Activated naive CD4-positive, alpha-beta T cell treated with anti-CD3 and anti-CD28 coated beads, Interleukin-2, amount 50 U/mL, for 24 hours (primary cell): ENCODE measurements at regions not wholly inside any gene's neighbourhood (a gene's known extent, or its start where the extent isn't known, plus 50 kb on each side); places are given as distances from the start of the nearest gene placed in this dataset.
A peak's percentile ranks its signal among the peaks of the same experiment; 100 is the strongest.

ENCODE experiments used
- H3K27ac Mint-ChIP-seq: one replicate; pipeline ENCODE4 v1.8.0; 2021; ENCODE audit warnings: mild to moderate bottlenecking, mixed read lengths
- H3K27me3 Mint-ChIP-seq: one replicate; pipeline ENCODE4 v1.8.0; 2021; ENCODE audit warnings: mixed read lengths
- H3K36me3 Mint-ChIP-seq: one replicate; pipeline ENCODE4 v1.8.0; 2021; ENCODE audit warnings: mixed read lengths
- H3K4me1 Mint-ChIP-seq: one replicate; pipeline ENCODE4 v1.8.0; 2021; ENCODE audit warnings: mixed read lengths
- H3K4me3 Mint-ChIP-seq: one replicate; pipeline ENCODE4 v1.8.0; 2021; ENCODE audit warnings: mild to moderate bottlenecking, mixed read lengths
- H3K9me3 Mint-ChIP-seq: one replicate; pipeline ENCODE4 v1.8.0; 2021; ENCODE audit warnings: mixed read lengths

GRCh38 chr13:71090990-71091389, 776.0 kb downstream of the DACH1 start:
- Mint-ChIP-seq H3K27ac (no peak overlapping the region), H3K4me1 (no peaks in the 10 kb centered on the region), H3K27me3 (no peaks in the 10 kb centered on the region), H3K36me3 (no peaks in the 10 kb centered on the region), H3K4me3 (no peak overlapping the region), H3K9me3 (peaks cover 14% of the 10 kb centered on the region)

- Mint-ChIP-seq H3K4me1 (no peaks in the 10 kb centered on the region), H3K27me3 (no peaks in the 10 kb centered on the region), H3K27ac (no peak overlapping the region), H3K9me3 (peaks cover 7% of the 10 kb centered on the region), H3K36me3 (no peaks in the 10 kb centered on the region), H3K4me3 (no peak overlapping the region)
Measured at GRCh38 chr13:71089056-71089455, 777.9 kb downstream of the DACH1 start.

GRCh38 chr13:71087432-71087831, 779.6 kb downstream of the DACH1 start:
- H3K27ac Mint-ChIP-seq = no peak overlapping the region

GRCh38 chr13:71087006-71087405, 780.0 kb downstream of the DACH1 start:
- Mint-ChIP-seq H3K4me1 (no peaks in the 10 kb centered on the region), H3K27me3 (no peaks in the 10 kb centered on the region), H3K36me3 (no peaks in the 10 kb centered on the region), H3K27ac (no peak overlapping the region), H3K4me3 (no peak overlapping the region), H3K9me3 (peaks cover 7% of the 10 kb centered on the region)

More at GRCh38 chr13:71087432-71087831, 779.6 kb downstream of the DACH1 start:
- Mint-ChIP-seq H3K4me1 (no peaks in the 10 kb centered on the region), H3K9me3 (peaks cover 7% of the 10 kb centered on the region), H3K4me3 (no peak overlapping the region), H3K36me3 (no peaks in the 10 kb centered on the region), H3K27me3 (no peaks in the 10 kb centered on the region)

- Mint-ChIP-seq H3K27ac (no peak overlapping the region), H3K27me3 (no peaks in the 10 kb centered on the region), H3K4me1 (no peaks in the 10 kb centered on the region), H3K9me3 (no peaks in the 10 kb centered on the region), H3K36me3 (no peaks in the 10 kb centered on the region), H3K4me3 (no peak overlapping the region)
Measured at GRCh38 chr13:71082631-71083030, 784.4 kb downstream of the DACH1 start.

- Mint-ChIP-seq H3K27me3 (no peaks in the 10 kb centered on the region), H3K36me3 (no peaks in the 10 kb centered on the region), H3K27ac (no peak overlapping the region), H3K4me3 (no peak overlapping the region), H3K9me3 (no peaks in the 10 kb centered on the region), H3K4me1 (no peaks in the 10 kb centered on the region)
Measured at GRCh38 chr13:71079638-71080037, 787.4 kb downstream of the DACH1 start.

- H3K4me3 Mint-ChIP-seq = no peak overlapping the region
- no peaks in the 10 kb centered on the region for H3K36me3 Mint-ChIP-seq
- H3K4me1 Mint-ChIP-seq = no peaks in the 10 kb centered on the region
- peaks cover 10% of the 10 kb centered on the region for H3K9me3 Mint-ChIP-seq
- no peak overlapping the region for H3K27ac Mint-ChIP-seq
- no peaks in the 10 kb centered on the region for H3K27me3 Mint-ChIP-seq
Measured at GRCh38 chr13:71068041-71068440, 799.0 kb downstream of the DACH1 start.

- H3K27ac Mint-ChIP-seq = no peak overlapping the region
- peaks cover 15% of the 10 kb centered on the region for H3K9me3 Mint-ChIP-seq
- no peaks in the 10 kb centered on the region for H3K27me3 Mint-ChIP-seq
- no peaks in the 10 kb centered on the region for H3K4me1 Mint-ChIP-seq
- no peak overlapping the region for H3K4me3 Mint-ChIP-seq
- no peaks in the 10 kb centered on the region for H3K36me3 Mint-ChIP-seq
Measured at GRCh38 chr13:71067165-71067815, 799.7 kb downstream of the DACH1 start.

- H3K27me3 Mint-ChIP-seq = no peaks in the 10 kb centered on the region
- H3K36me3 Mint-ChIP-seq = no peaks in the 10 kb centered on the region
- H3K27ac Mint-ChIP-seq = no peak overlapping the region
Measured at GRCh38 chr13:71056581-71056980, 810.4 kb downstream of the DACH1 start.

GRCh38 chr13:71055644-71056043, 811.4 kb downstream of the DACH1 start:
- H3K4me1 Mint-ChIP-seq = no peaks in the 10 kb centered on the region
- H3K9me3 Mint-ChIP-seq = no peaks in the 10 kb centered on the region
- H3K4me3 Mint-ChIP-seq = no peak overlapping the region
- no peaks in the 10 kb centered on the region for H3K36me3 Mint-ChIP-seq
- no peaks in the 10 kb centered on the region for H3K27me3 Mint-ChIP-seq
- no peak overlapping the region for H3K27ac Mint-ChIP-seq

More at GRCh38 chr13:71056581-71056980, 810.4 kb downstream of the DACH1 start:
- no peaks in the 10 kb centered on the region for H3K9me3 Mint-ChIP-seq
- H3K4me1 Mint-ChIP-seq = no peaks in the 10 kb centered on the region
- no peak overlapping the region for H3K4me3 Mint-ChIP-seq

GRCh38 chr13:71055047-71055446, 812.0 kb downstream of the DACH1 start:
- Mint-ChIP-seq H3K4me1 (no peaks in the 10 kb centered on the region), H3K27me3 (no peaks in the 10 kb centered on the region)

GRCh38 chr13:71054358-71054757, 812.6 kb downstream of the DACH1 start:
- H3K27me3 Mint-ChIP-seq = no peaks in the 10 kb centered on the region
- H3K27ac Mint-ChIP-seq = no peak overlapping the region
- no peaks in the 10 kb centered on the region for H3K9me3 Mint-ChIP-seq
- H3K4me1 Mint-ChIP-seq = no peaks in the 10 kb centered on the region
- no peaks in the 10 kb centered on the region for H3K36me3 Mint-ChIP-seq
- H3K4me3 Mint-ChIP-seq = no peak overlapping the region

More at GRCh38 chr13:71055047-71055446, 812.0 kb downstream of the DACH1 start:
- H3K36me3 Mint-ChIP-seq = no peaks in the 10 kb centered on the region
- H3K27ac Mint-ChIP-seq = no peak overlapping the region
- no peaks in the 10 kb centered on the region for H3K9me3 Mint-ChIP-seq
- no peak overlapping the region for H3K4me3 Mint-ChIP-seq

GRCh38 chr13:71051573-71051972, 815.4 kb downstream of the DACH1 start:
- H3K27me3 Mint-ChIP-seq = no peaks in the 10 kb centered on the region
- no peaks in the 10 kb centered on the region for H3K36me3 Mint-ChIP-seq
- H3K4me1 Mint-ChIP-seq = no peaks in the 10 kb centered on the region
- no peak overlapping the region for H3K4me3 Mint-ChIP-seq
- H3K9me3 Mint-ChIP-seq = no peaks in the 10 kb centered on the region
- H3K27ac Mint-ChIP-seq = peak overlapping the region; percentile 36

GRCh38 chr13:71046360-71047079, 820.5 kb downstream of the DACH1 start:
- H3K4me1 Mint-ChIP-seq = no peaks in the 10 kb centered on the region
- H3K27me3 Mint-ChIP-seq = no peaks in the 10 kb centered on the region
- H3K4me3 Mint-ChIP-seq = no peak overlapping the region
- H3K36me3 Mint-ChIP-seq = no peaks in the 10 kb centered on the region
- H3K9me3 Mint-ChIP-seq = no peaks in the 10 kb centered on the region
- no peak overlapping the region for H3K27ac Mint-ChIP-seq

- Mint-ChIP-seq H3K4me3 (no peak overlapping the region), H3K4me1 (no peaks in the 10 kb centered on the region), H3K36me3 (no peaks in the 10 kb centered on the region), H3K9me3 (no peaks in the 10 kb centered on the region), H3K27ac (no peak overlapping the region), H3K27me3 (no peaks in the 10 kb centered on the region)
Measured at GRCh38 chr13:71045101-71045500, 821.9 kb downstream of the DACH1 start.

GRCh38 chr13:71039440-71039839, 827.6 kb downstream of the DACH1 start:
- no peak overlapping the region for H3K4me3 Mint-ChIP-seq
- no peaks in the 10 kb centered on the region for H3K36me3 Mint-ChIP-seq
- no peaks in the 10 kb centered on the region for H3K4me1 Mint-ChIP-seq
- H3K27ac Mint-ChIP-seq = no peak overlapping the region
- H3K27me3 Mint-ChIP-seq = no peaks in the 10 kb centered on the region
- H3K9me3 Mint-ChIP-seq = peaks cover 5% of the 10 kb centered on the region
